ENCODE measurements at regions not wholly inside any gene's neighbourhood (a gene's known extent, or its start where the extent isn't known, plus 50 kb on each side); places are given as distances from the start of the nearest gene placed in this dataset.

DNA sequence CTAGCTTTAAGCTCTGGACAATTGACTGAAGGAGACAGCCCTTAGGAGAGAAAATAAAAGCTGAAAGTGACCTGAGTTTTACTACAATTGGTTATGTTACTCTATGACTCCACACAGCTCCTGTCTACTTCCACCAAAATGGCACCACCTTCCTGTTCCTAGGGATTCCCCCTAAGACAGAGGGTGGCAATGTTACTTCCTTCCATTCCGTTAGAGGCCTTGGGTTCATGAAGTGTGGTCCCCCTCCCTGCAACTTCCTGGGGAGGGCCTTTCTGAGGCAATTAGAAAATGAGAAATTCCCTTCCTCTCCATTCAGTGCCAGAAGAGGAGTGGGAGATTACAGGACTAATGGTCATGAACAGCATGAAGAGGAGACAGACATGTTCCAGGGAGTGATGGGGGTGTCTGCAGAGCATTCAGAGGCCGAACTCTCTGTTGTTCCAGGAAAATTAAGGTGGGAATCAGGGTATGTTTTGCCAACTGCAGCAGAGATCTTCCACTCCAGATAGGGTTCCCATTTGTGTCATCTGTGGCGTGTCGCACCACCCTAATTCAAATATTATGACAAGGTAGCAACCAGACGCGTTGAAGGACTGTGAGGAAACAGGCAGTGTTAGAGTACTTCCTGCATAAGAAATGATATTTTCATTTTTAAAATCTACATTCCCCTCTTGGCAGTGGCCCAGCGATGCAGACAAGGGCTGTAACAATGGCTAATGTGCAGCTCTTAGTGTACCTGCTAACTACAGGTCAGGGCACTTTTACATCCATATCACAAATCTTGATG is 53.1 kb upstream of the TRIM67 start:
- H3K27me3 ChIP-seq (ENCODE audit: insufficient read depth, low read length): no peaks in the 10 kb centered on the region
- H4K12ac ChIP-seq (ENCODE audit: low read depth, low read length): no peak overlapping the region
- no peak overlapping the region for H2BK12ac ChIP-seq (ENCODE audit: low read length)
- H3K23ac ChIP-seq (ENCODE audit: low read length): no peak overlapping the region
- no peak overlapping the region for H2AFZ ChIP-seq (ENCODE audit: insufficient read depth, low read length, poor library complexity)
- H3K4me1 ChIP-seq (ENCODE audit: control insufficient read depth in 1 of 2, insufficient read depth in 2 of 2, low read length in 2 of 2): no peaks in the 10 kb centered on the region
- H4K8ac ChIP-seq (ENCODE audit: low read depth, low read length): no peak overlapping the region
- peaks cover 2% of the 10 kb centered on the region for H3K9me3 ChIP-seq (ENCODE audit: insufficient read depth, low read depth, low read length)
- H4K91ac ChIP-seq (ENCODE audit: low read depth, low read length): no peak overlapping the region
- H2BK120ac ChIP-seq (ENCODE audit: insufficient read depth, low read length, poor library complexity): no peak overlapping the region
- H2BK5ac ChIP-seq (ENCODE audit: low read depth, low read length, poor library complexity): no peak overlapping the region
- DNase-seq: no peak
- H2AK5ac ChIP-seq (ENCODE audit: low read length): no peak overlapping the region
- H3K4ac ChIP-seq (ENCODE audit: low read depth, low read length): no peak overlapping the region
- WGBS (ENCODE audit: extremely low coverage, insufficient coverage, insufficient read length): no CpG with 5 or more reads among the region's 7 CpGs
- no peak overlapping the region for H3K4me3 ChIP-seq (ENCODE audit: low read depth, low read length)
- H3K27ac ChIP-seq (ENCODE audit: low read depth, low read length): no peak overlapping the region
- H3K9ac ChIP-seq (ENCODE audit: low read length): no peak overlapping the region
- H3K79me2 ChIP-seq (ENCODE audit: control insufficient read depth, insufficient read depth, low read length, poor library complexity): no peaks in the 10 kb centered on the region
- no peaks in the 10 kb centered on the region for H3K36me3 ChIP-seq (ENCODE audit: control insufficient read depth in 1 of 2, insufficient read depth in 2 of 2, low read length in 2 of 2)
- H3K79me1 ChIP-seq (ENCODE audit: low read length): no peaks in the 10 kb centered on the region
- no peak overlapping the region for H3K14ac ChIP-seq (ENCODE audit: low read length)
- H3K4me2 ChIP-seq (ENCODE audit: low read length): no peak overlapping the region
- no peak overlapping the region for H3K18ac ChIP-seq (ENCODE audit: low read length)

GRCh38 chr1:231107600-231108326 is 54.1 kb upstream of the TRIM67 start:
- no peak for DNase-seq
- Histone ChIP-seq H3K4me3 (ENCODE audit: low read depth, low read length) (no peak overlapping the region), H3K27ac (ENCODE audit: low read depth, low read length) (no peak overlapping the region), H3K23ac (ENCODE audit: low read length) (no peak overlapping the region), H3K79me2 (ENCODE audit: control insufficient read depth, insufficient read depth, low read length, poor library complexity) (no peaks in the 10 kb centered on the region), H3K18ac (ENCODE audit: low read length) (no peak overlapping the region), H4K12ac (ENCODE audit: low read depth, low read length) (no peak overlapping the region), H3K4me2 (ENCODE audit: low read length) (no peak overlapping the region), H3K9me3 (ENCODE audit: insufficient read depth, low read depth, low read length) (peaks cover 2% of the 10 kb centered on the region), H2AFZ (ENCODE audit: insufficient read depth, low read length, poor library complexity) (no peak overlapping the region), H3K36me3 (ENCODE audit: control insufficient read depth in 1 of 2, insufficient read depth in 2 of 2, low read length in 2 of 2) (no peaks in the 10 kb centered on the region), H2BK120ac (ENCODE audit: insufficient read depth, low read length, poor library complexity) (no peak overlapping the region), H3K14ac (ENCODE audit: low read length) (no peak overlapping the region), H4K91ac (ENCODE audit: low read depth, low read length) (no peak overlapping the region), H2BK5ac (ENCODE audit: low read depth, low read length, poor library complexity) (no peak overlapping the region), H2AK5ac (ENCODE audit: low read length) (no peak overlapping the region), H3K79me1 (ENCODE audit: low read length) (no peaks in the 10 kb centered on the region), H4K8ac (ENCODE audit: low read depth, low read length) (no peak overlapping the region), H3K4ac (ENCODE audit: low read depth, low read length) (no peak overlapping the region), H3K27me3 (ENCODE audit: insufficient read depth, low read length) (no peaks in the 10 kb centered on the region), H3K9ac (ENCODE audit: low read length) (no peak overlapping the region), H2BK12ac (ENCODE audit: low read length) (no peak overlapping the region), H3K4me1 (ENCODE audit: control insufficient read depth in 1 of 2, insufficient read depth in 2 of 2, low read length in 2 of 2) (no peaks in the 10 kb centered on the region)
- no CpG with 5 or more reads among the region's 12 CpGs for WGBS (ENCODE audit: extremely low coverage, insufficient coverage, insufficient read length)

DNA sequence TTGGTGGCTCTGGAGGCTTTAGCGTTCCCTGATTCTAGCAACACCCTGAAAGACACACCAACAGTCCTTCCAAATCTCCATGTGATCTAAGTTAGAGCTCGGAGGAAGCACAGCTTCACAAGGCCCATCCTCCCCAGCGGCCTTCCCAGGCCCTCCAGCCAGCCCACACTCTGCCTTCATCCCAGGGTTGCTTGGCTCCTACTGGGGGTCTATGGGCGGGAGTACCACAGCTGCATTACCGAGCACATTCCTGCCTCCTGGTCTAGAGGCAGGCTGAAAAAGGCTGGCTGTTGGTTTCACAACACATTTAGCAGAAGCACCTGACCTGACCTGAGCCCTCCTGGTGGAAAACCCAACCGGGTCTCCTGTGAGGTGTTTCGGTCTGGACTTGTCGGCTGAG is 54.7 kb upstream of the TRIM67 start:
- no peak overlapping the region for H3K9ac ChIP-seq (ENCODE audit: low read length)
- peaks cover 2% of the 10 kb centered on the region for H3K9me3 ChIP-seq (ENCODE audit: insufficient read depth, low read depth, low read length)
- H4K91ac ChIP-seq (ENCODE audit: low read depth, low read length): no peak overlapping the region
- DNase-seq: no peak
- H2BK120ac ChIP-seq (ENCODE audit: insufficient read depth, low read length, poor library complexity): no peak overlapping the region
- H3K27ac ChIP-seq (ENCODE audit: low read depth, low read length): no peak overlapping the region
- no peak overlapping the region for H3K18ac ChIP-seq (ENCODE audit: low read length)
- peak overlapping the region; percentile 46 for H3K23ac ChIP-seq (ENCODE audit: low read length)
- no CpG with 5 or more reads among the region's 8 CpGs for WGBS (ENCODE audit: extremely low coverage, insufficient coverage, insufficient read length)
- H3K4me1 ChIP-seq (ENCODE audit: control insufficient read depth in 1 of 2, insufficient read depth in 2 of 2, low read length in 2 of 2): no peaks in the 10 kb centered on the region
- H3K79me2 ChIP-seq (ENCODE audit: control insufficient read depth, insufficient read depth, low read length, poor library complexity): no peaks in the 10 kb centered on the region
- H3K14ac ChIP-seq (ENCODE audit: low read length): no peak overlapping the region
- no peak overlapping the region for H3K4me2 ChIP-seq (ENCODE audit: low read length)
- H3K4ac ChIP-seq (ENCODE audit: low read depth, low read length): no peak overlapping the region
- no peaks in the 10 kb centered on the region for H3K27me3 ChIP-seq (ENCODE audit: insufficient read depth, low read length)
- no peak overlapping the region for H3K4me3 ChIP-seq (ENCODE audit: low read depth, low read length)
- H3K36me3 ChIP-seq (ENCODE audit: control insufficient read depth in 1 of 2, insufficient read depth in 2 of 2, low read length in 2 of 2): no peaks in the 10 kb centered on the region
- no peak overlapping the region for H2BK5ac ChIP-seq (ENCODE audit: low read depth, low read length, poor library complexity)
- H4K12ac ChIP-seq (ENCODE audit: low read depth, low read length): no peak overlapping the region
- no peak overlapping the region for H2AFZ ChIP-seq (ENCODE audit: insufficient read depth, low read length, poor library complexity)
- no peaks in the 10 kb centered on the region for H3K79me1 ChIP-seq (ENCODE audit: low read length)
- H4K8ac ChIP-seq (ENCODE audit: low read depth, low read length): no peak overlapping the region
- no peak overlapping the region for H2AK5ac ChIP-seq (ENCODE audit: low read length)
- H2BK12ac ChIP-seq (ENCODE audit: low read length): no peak overlapping the region

- Histone ChIP-seq H4K12ac (ENCODE audit: low read depth, low read length) (no peak overlapping the region), H3K27me3 (ENCODE audit: insufficient read depth, low read length) (no peaks in the 10 kb centered on the region), H3K14ac (ENCODE audit: low read length) (no peak overlapping the region), H3K23ac (ENCODE audit: low read length) (no peak overlapping the region), H3K9ac (ENCODE audit: low read length) (no peak overlapping the region), H3K4me3 (ENCODE audit: low read depth, low read length) (no peak overlapping the region), H2BK12ac (ENCODE audit: low read length) (no peak overlapping the region), H2BK5ac (ENCODE audit: low read depth, low read length, poor library complexity) (no peak overlapping the region), H4K8ac (ENCODE audit: low read depth, low read length) (no peak overlapping the region), H2BK120ac (ENCODE audit: insufficient read depth, low read length, poor library complexity) (no peak overlapping the region), H4K91ac (ENCODE audit: low read depth, low read length) (no peak overlapping the region), H3K9me3 (ENCODE audit: insufficient read depth, low read depth, low read length) (peaks cover 2% of the 10 kb centered on the region), H3K79me2 (ENCODE audit: control insufficient read depth, insufficient read depth, low read length, poor library complexity) (no peaks in the 10 kb centered on the region), H3K27ac (ENCODE audit: low read depth, low read length) (no peak overlapping the region), H3K18ac (ENCODE audit: low read length) (no peak overlapping the region), H3K36me3 (ENCODE audit: control insufficient read depth in 1 of 2, insufficient read depth in 2 of 2, low read length in 2 of 2) (no peaks in the 10 kb centered on the region), H3K4me1 (ENCODE audit: control insufficient read depth in 1 of 2, insufficient read depth in 2 of 2, low read length in 2 of 2) (no peaks in the 10 kb centered on the region), H3K4ac (ENCODE audit: low read depth, low read length) (no peak overlapping the region), H3K4me2 (ENCODE audit: low read length) (no peak overlapping the region), H2AFZ (ENCODE audit: insufficient read depth, low read length, poor library complexity) (no peak overlapping the region), H2AK5ac (ENCODE audit: low read length) (no peak overlapping the region), H3K79me1 (ENCODE audit: low read length) (no peaks in the 10 kb centered on the region)
- no peak for DNase-seq
- WGBS (ENCODE audit: extremely low coverage, insufficient coverage, insufficient read length): no CpG with 5 or more reads among the region's 5 CpGs
These were observed 55.5 kb upstream of the TRIM67 start for GRCh38 chr1:231106347-231106746.

Data from trophoblast cell (in vitro differentiated cells and primary cell).